Prostate gland (tissue), 2 donors: ENCODE measurements at regions not wholly inside any gene's neighbourhood (a gene's known extent, or its start where the extent isn't known, plus 50 kb on each side); places are given as distances from the start of the nearest gene placed in this dataset.

Experiments
- DNase-seq: peaks from one replicate; pipeline ENCODE4 v3.0.0-alpha.2; 2019; ENCODE audit warnings: low spot score
- H3K27ac ChIP-seq, 2 donors: fragments of 200-600 bp; sonication (generic); 2 replicates each; pipeline ENCODE4 v1.5.1; 2017 to 2019
- H3K27me3 ChIP-seq: fragments of 200-600 bp; sonication (generic); replicated peaks from 2 replicates; pipeline ENCODE4 v1.5.1; 2019; ENCODE audit not compliant: insufficient read depth
- H3K36me3 ChIP-seq, 2 donors: fragments of 200-600 bp; sonication (generic); 1 replicate in 1 of 2; 2 replicates in 1 of 2; pipeline versions ENCODE4 v1.5.1 to v1.8.1; 2017 to 2019
- H3K4me1 ChIP-seq: fragments of 200-600 bp; sonication (generic); replicated peaks from 2 replicates; pipeline ENCODE4 v1.5.1; 2019
- H3K4me3 ChIP-seq, 2 donors: fragments of 200-600 bp; sonication (generic); 2 replicates each; pipeline ENCODE4 v1.5.1; 2017 to 2019
- H3K9me3 ChIP-seq: fragments of 200-600 bp; sonication (generic); 2 replicates; pipeline ENCODE4 v1.5.1; 2017
- POLR2A ChIP-seq: fragments of 450-650 bp; IDR thresholded peaks from one replicate; pipeline ENCODE4 v1.6.1; 2016; ENCODE audit warnings: antibody characterized with exemption, mild to moderate bottlenecking
- POLR2AphosphoS5 ChIP-seq: sonication (generic); formaldehyde crosslinking; IDR thresholded peaks from one replicate; pipeline ENCODE4 v1.6.1; 2017; ENCODE audit warnings: antibody characterized with exemption
- WGBS: methylation state at CpG from one replicate; pipeline ENCODE4 v1.1.5; 2018; 5-methylcytosine and 5-hydroxymethylcytosine counted together
- intact Hi-C: fragments of 100-400 bp; cut with DNase I; formaldehyde crosslinking; loops from one replicate; pipeline ENCODE4 v1.14.2; 2022
- TF ChIP-seq, protein P1 (sequence below), 4 experiments: fragments of 200-600 bp in 2 of 4; fragments of 450-650 bp in 2 of 4; sonication (generic) in 2 of 4; IDR thresholded peaks; 1 replicate in 3 of 4; 2 replicates in 1 of 4; pipeline ENCODE4 v1.5.1; 2016 to 2019; ENCODE audit warnings: antibody characterized with exemption in 4 of 4, mild to moderate bottlenecking in 2 of 4, moderate library complexity in 2 of 4

DNA sequence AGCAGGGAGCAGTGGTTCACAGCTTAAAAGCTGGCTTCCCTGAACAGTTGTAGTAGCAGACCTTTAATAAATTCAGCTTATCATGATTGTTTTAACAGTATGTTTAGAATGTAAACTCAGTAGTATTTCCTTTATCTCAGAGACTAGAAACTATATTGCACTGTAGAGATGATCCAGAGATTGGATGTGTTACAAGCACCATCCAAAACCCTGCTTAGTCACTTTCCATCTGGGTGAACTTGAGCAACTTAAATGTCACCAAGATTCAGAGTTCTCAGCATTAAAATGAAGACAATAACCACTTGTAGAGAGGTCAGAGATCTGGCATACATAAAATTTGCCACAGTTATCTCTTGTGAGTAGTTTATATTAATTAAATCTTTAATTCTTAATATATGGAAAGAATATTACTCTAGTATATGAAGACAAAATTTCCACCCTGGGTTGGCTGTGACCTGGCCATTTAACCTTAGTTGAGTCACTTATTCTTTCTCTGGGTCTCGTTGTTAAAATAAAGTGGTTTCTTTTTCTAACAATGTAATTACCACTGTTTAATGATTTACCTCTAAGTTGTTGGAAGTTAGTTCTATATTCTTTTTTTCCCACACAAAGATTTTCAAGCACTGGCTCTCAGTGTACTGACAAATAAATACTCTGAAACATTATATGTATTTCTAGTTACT lies 239.2 kb upstream of the FKBP1C start:
- intact Hi-C loops, result no loop called here
- no peaks in the 10 kb centered on the region for H3K36me3 ChIP-seq
- H3K27ac ChIP-seq, result no peak overlapping the region
- 28% methylated on average over 1 of the region's 1 CpG for WGBS
- no peak overlapping the region for H3K4me3 ChIP-seq
- DNase-seq, result no peak
- no peaks in the 10 kb centered on the region for H3K4me1 ChIP-seq
- TF ChIP-seq POLR2A, result no peak
- TF ChIP-seq, protein P1, sequence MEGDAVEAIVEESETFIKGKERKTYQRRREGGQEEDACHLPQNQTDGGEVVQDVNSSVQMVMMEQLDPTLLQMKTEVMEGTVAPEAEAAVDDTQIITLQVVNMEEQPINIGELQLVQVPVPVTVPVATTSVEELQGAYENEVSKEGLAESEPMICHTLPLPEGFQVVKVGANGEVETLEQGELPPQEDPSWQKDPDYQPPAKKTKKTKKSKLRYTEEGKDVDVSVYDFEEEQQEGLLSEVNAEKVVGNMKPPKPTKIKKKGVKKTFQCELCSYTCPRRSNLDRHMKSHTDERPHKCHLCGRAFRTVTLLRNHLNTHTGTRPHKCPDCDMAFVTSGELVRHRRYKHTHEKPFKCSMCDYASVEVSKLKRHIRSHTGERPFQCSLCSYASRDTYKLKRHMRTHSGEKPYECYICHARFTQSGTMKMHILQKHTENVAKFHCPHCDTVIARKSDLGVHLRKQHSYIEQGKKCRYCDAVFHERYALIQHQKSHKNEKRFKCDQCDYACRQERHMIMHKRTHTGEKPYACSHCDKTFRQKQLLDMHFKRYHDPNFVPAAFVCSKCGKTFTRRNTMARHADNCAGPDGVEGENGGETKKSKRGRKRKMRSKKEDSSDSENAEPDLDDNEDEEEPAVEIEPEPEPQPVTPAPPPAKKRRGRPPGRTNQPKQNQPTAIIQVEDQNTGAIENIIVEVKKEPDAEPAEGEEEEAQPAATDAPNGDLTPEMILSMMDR (IDR thresholded peaks at IDR 0.05), result no peak
- no peak for TF ChIP-seq POLR2AphosphoS5
- H3K9me3 ChIP-seq, result no peaks in the 10 kb centered on the region
- H3K27me3 ChIP-seq, result no peaks in the 10 kb centered on the region

DNA sequence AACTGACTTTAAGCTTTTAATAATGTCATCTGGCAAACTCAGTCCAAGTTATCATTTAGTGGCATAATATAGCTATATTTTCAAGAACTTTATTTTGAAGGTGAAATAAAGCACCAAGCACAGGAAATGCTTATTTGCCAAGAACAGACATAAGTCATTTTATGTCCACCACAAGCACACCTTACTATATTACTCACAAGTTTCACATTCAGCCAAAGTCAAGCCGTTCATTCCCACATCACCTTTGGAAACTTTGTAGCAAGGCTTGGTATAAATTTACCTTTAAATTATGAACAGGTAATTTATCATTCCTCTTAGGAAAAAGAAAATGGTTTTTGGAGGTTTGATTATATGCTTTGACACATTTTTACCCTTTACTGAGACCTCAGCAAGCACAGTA lies 236.8 kb upstream of the FKBP1C start:
- no peak overlapping the region for H3K4me3 ChIP-seq
- WGBS, result 83% methylated on average over 1 of the region's 1 CpG
- intact Hi-C loops, result no loop called here
- no peaks in the 10 kb centered on the region for H3K9me3 ChIP-seq
- no peak for DNase-seq
- TF ChIP-seq POLR2A (no peak), POLR2AphosphoS5 (no peak)
- TF ChIP-seq, protein P1 (IDR thresholded peaks at IDR 0.05), result no peak
- H3K36me3 ChIP-seq, result no peaks in the 10 kb centered on the region
- no peaks in the 10 kb centered on the region for H3K27me3 ChIP-seq
- no peaks in the 10 kb centered on the region for H3K4me1 ChIP-seq
- H3K27ac ChIP-seq, result no peak overlapping the region

DNA sequence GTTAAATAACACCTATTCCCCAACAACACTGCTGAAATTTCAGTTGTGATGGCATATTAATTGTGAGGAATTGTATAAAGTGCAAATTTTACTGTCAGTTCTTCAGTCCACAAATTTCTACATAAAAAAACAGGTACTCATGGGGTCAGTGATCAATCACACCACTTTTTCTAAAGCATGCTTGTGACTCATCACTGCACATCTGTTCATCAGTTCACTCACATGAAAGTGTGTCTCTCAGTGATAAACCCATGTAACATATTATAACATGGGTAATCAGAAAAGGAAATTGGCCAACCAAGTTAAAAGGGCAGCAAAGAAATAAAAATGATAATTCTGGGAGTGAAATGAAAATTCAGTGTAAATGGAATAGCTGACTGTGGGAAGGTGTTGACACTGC lies 234.7 kb upstream of the FKBP1C start:
- Histone ChIP-seq H3K27me3 (no peaks in the 10 kb centered on the region), H3K4me3 (no peak overlapping the region), H3K27ac (no peak overlapping the region), H3K4me1 (no peaks in the 10 kb centered on the region), H3K36me3 (no peaks in the 10 kb centered on the region), H3K9me3 (no peaks in the 10 kb centered on the region)
- TF ChIP-seq, protein P1 (IDR thresholded peaks at IDR 0.05), result no peak
- TF ChIP-seq POLR2A, result no peak
- TF ChIP-seq POLR2AphosphoS5, result no peak
- intact Hi-C loops, result no loop called here
- no peak for DNase-seq

DNA sequence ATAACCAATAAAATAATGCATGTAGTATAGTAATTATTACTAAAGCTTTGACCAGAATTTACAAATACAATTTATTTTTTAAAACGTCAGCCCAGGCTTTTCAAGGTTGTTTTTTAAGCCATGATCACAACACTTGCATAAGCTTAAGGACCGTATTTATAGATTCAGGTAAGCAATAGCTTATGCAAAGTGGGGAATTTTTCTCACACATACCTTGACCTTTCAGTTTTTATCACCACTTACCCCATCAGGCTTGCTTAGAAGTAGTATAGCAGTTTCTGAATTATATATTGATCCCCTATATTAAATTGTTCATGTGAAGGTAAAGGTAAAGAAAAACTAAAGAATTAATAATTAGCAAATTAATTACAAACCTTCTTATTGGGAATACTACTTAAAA lies 232.3 kb upstream of the FKBP1C start:
- intact Hi-C loops, result no loop called here
- H3K27ac ChIP-seq, result no peak overlapping the region

DNA sequence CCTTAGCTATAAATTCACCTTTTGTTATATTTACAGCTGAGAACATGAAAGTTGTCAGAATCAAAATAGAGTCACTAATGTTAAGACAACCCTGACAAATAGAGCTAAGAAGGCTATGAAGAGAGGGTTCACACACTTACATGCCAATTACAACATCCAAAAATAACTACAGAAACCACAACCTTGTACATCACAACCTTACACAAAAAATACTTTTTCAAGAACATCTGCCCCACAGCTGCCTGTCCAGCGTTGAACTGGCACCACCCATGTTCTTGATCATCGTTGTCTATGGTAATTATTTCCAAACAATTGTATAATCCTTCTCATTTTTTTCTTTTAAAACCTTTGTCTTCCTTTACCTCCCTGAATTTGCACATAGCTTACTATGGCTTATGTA lies 231.2 kb upstream of the FKBP1C start:
- no peak for DNase-seq
- WGBS, result 84% methylated on average over 2 of the region's 2 CpGs
- intact Hi-C loops, result no loop called here
- no peak overlapping the region for H3K4me3 ChIP-seq
- no peaks in the 10 kb centered on the region for H3K36me3 ChIP-seq
- no peak overlapping the region for H3K27ac ChIP-seq
- H3K4me1 ChIP-seq, result no peaks in the 10 kb centered on the region
- TF ChIP-seq, protein P1 (IDR thresholded peaks at IDR 0.05), result no peak
- TF ChIP-seq POLR2AphosphoS5 (no peak), POLR2A (no peak)
- no peaks in the 10 kb centered on the region for H3K9me3 ChIP-seq
- H3K27me3 ChIP-seq, result no peaks in the 10 kb centered on the region

More for the DNA sequence above, 232.3 kb upstream of the FKBP1C start:
- no peak for DNase-seq
- no peaks in the 10 kb centered on the region for H3K9me3 ChIP-seq
- no peaks in the 10 kb centered on the region for H3K27me3 ChIP-seq
- no peaks in the 10 kb centered on the region for H3K36me3 ChIP-seq
- H3K4me1 ChIP-seq, result no peaks in the 10 kb centered on the region
- H3K4me3 ChIP-seq, result no peak overlapping the region
- 86% methylated on average over 2 of the region's 2 CpGs for WGBS
- TF ChIP-seq POLR2A (no peak), POLR2AphosphoS5 (no peak)
- TF ChIP-seq, protein P1 (IDR thresholded peaks at IDR 0.05), result no peak
